GM21825 (cell line): ENCODE measurements at regions not wholly inside any gene's neighbourhood (a gene's known extent, or its start where the extent isn't known, plus 50 kb on each side); places are given as distances from the start of the nearest gene placed in this dataset.
"Not testable (repeated sequence)": the region's sequence is repeated elsewhere in the genome, so short reads cannot be mapped to it uniquely, and the experiment has no call there.

Source experiments
- ATAC-seq: cut with Tn5 transposase; IDR thresholded peaks from one replicate; pipeline ENCODE4 v1.9.1; 2021; ENCODE audit warnings: mild to moderate bottlenecking, moderate library complexity; ENCODE audit not compliant: unreplicated experiment

GRCh38 chr4:114034189-114034588, 54.7 kb upstream of the ARSJ start:
- ATAC-seq, result no peak

GRCh38 chr4:114036426-114036825, 57.0 kb upstream of the ARSJ start:
- no peak for ATAC-seq

- no peak for ATAC-seq
These were observed 57.4 kb upstream of the ARSJ start for GRCh38 chr4:114036864-114037263.

- ATAC-seq, result no peak
These were observed 58.5 kb upstream of the ARSJ start for GRCh38 chr4:114037988-114038387.

- ATAC-seq, result no peak
These were observed 59.4 kb upstream of the ARSJ start for GRCh38 chr4:114038762-114039387.

GRCh38 chr4:114040319-114041116, 61.1 kb upstream of the ARSJ start:
- peak; percentile 91 for ATAC-seq

GRCh38 chr4:114041117-114041475, 61.6 kb upstream of the ARSJ start:
- no peak for ATAC-seq

- ATAC-seq, result no peak
These were observed 63.7 kb upstream of the ARSJ start for GRCh38 chr4:114043116-114043515.

GRCh38 chr4:114044351-114044750, 64.9 kb upstream of the ARSJ start:
- ATAC-seq, result not testable (repeated sequence)

- no peak for ATAC-seq
These were observed 66.9 kb upstream of the ARSJ start for GRCh38 chr4:114046331-114046730.

GRCh38 chr4:114048154-114048553, 68.7 kb upstream of the ARSJ start:
- ATAC-seq, result not testable (repeated sequence)

- no peak for ATAC-seq
These were observed 72.8 kb upstream of the ARSJ start for GRCh38 chr4:114052227-114052626.

GRCh38 chr4:114056599-114056998, 77.2 kb upstream of the ARSJ start:
- no peak for ATAC-seq

GRCh38 chr4:114057746-114058145, 78.3 kb upstream of the ARSJ start:
- no peak for ATAC-seq

- no peak for ATAC-seq
These were observed 83.1 kb upstream of the ARSJ start for GRCh38 chr4:114062499-114062898.

- ATAC-seq, result no peak
These were observed 93.3 kb upstream of the ARSJ start for GRCh38 chr4:114072781-114073180.

- ATAC-seq, result no peak
These were observed 97.6 kb upstream of the ARSJ start for GRCh38 chr4:114076899-114077570.

- no peak for ATAC-seq
These were observed 98.2 kb upstream of the ARSJ start for GRCh38 chr4:114077610-114078009.

- no peak for ATAC-seq
These were observed 99.2 kb upstream of the ARSJ start for GRCh38 chr4:114078636-114079035.

GRCh38 chr4:114081783-114082182, 102.3 kb upstream of the ARSJ start:
- no peak for ATAC-seq

GRCh38 chr4:114082348-114082747, 102.9 kb upstream of the ARSJ start:
- no peak for ATAC-seq
